Naive thymus-derived CD4-positive, alpha-beta T cell (primary cell): ENCODE measurements at regions not wholly inside any gene's neighbourhood (a gene's known extent, or its start where the extent isn't known, plus 50 kb on each side); places are given as distances from the start of the nearest gene placed in this dataset.

ENCODE experiments used
- ATAC-seq: fragments of 150-1000 bp; cut with Tn5 transposase; 2 replicates; pipeline ENCODE4 v1.10.0; 2021; ENCODE audit warnings: mild to moderate bottlenecking, moderate library complexity
- CTCF ChIA-PET: fragments of 350-600 bp; sonication (Branson Sonifier 250); formaldehyde crosslinking; loops from one replicate; lab custom pipeline; 2021; ENCODE audit warnings: antibody characterized with exemption; lab: Charles Lee
- POLR2A ChIA-PET: fragments of 350-600 bp; sonication (Branson Sonifier 250); formaldehyde crosslinking; loops from one replicate; lab custom pipeline; 2021; ENCODE audit warnings: antibody characterized with exemption, inconsistent platforms; lab: Charles Lee
- DNase-seq, 9 donors: peaks; one replicate each; pipeline versions ENCODE4 v3.0.0 to v3.0.0-alpha.2; 2020 to 2022; ENCODE audit warnings: mixed read lengths in 1 of 9
- H3K27ac ChIP-seq: one replicate; pipeline ENCODE4 v1.7.0; 2013; ENCODE audit warnings: mild to moderate bottlenecking, low read depth, low read length, moderate library complexity
- H3K27me3 ChIP-seq, 2 donors: one replicate each; pipeline ENCODE4 v1.7.0; 2013; ENCODE audit warnings: low read length in 2 of 2, mild to moderate bottlenecking in 2 of 2, moderate library complexity in 2 of 2; ENCODE audit not compliant: control insufficient read depth in 2 of 2, insufficient read depth in 2 of 2
- H3K36me3 ChIP-seq, 3 experiments: 1 replicate in 2 of 3; 2 replicates in 1 of 3; pipeline ENCODE4 v1.7.0; 2013; ENCODE audit warnings: low read length in 3 of 3, mild to moderate bottlenecking in 3 of 3, moderate library complexity in 1 of 3; ENCODE audit not compliant: insufficient read depth in 3 of 3, control insufficient read depth in 2 of 3
- H3K4me1 ChIP-seq, 2 donors: one replicate each; pipeline ENCODE4 v1.7.0; 2013; ENCODE audit warnings: low read length in 2 of 2, mild to moderate bottlenecking in 2 of 2, moderate library complexity in 1 of 2; ENCODE audit not compliant: control insufficient read depth in 2 of 2, insufficient read depth in 2 of 2
- H3K4me3 ChIP-seq: 2 replicates; pipeline ENCODE4 v1.7.0; 2013; ENCODE audit warnings: mild to moderate bottlenecking, low read length
- H3K9me3 ChIP-seq, 3 experiments: 1 replicate in 2 of 3; 2 replicates in 1 of 3; pipeline ENCODE4 v1.7.0; 2013; ENCODE audit warnings: low read length in 3 of 3; ENCODE audit not compliant: control insufficient read depth in 2 of 3
- H3K27ac Mint-ChIP-seq, 9 donors: one replicate each; pipeline ENCODE4 v1.8.0; 2020 to 2022; ENCODE audit warnings: mixed read lengths in 9 of 9, mild to moderate bottlenecking in 8 of 9, moderate library complexity in 5 of 9, inconsistent platforms in 2 of 9
- H3K27me3 Mint-ChIP-seq, 5 donors: one replicate each; pipeline ENCODE4 v1.8.0; 2021 to 2022; ENCODE audit warnings: mixed read lengths in 5 of 5, mild to moderate bottlenecking in 1 of 5
- H3K36me3 Mint-ChIP-seq, 5 donors: one replicate each; pipeline ENCODE4 v1.8.0; 2020 to 2022; ENCODE audit warnings: mixed read lengths in 5 of 5, mild to moderate bottlenecking in 3 of 5, inconsistent platforms in 1 of 5
- H3K4me1 Mint-ChIP-seq, 7 donors: one replicate each; pipeline ENCODE4 v1.8.0; 2020 to 2022; ENCODE audit warnings: mixed read lengths in 7 of 7, mild to moderate bottlenecking in 3 of 7, inconsistent platforms in 1 of 7
- H3K4me3 Mint-ChIP-seq, 10 donors: one replicate each; pipeline ENCODE4 v1.8.0; 2020 to 2022; ENCODE audit warnings: mild to moderate bottlenecking in 10 of 10, mixed read lengths in 10 of 10, moderate library complexity in 6 of 10, inconsistent platforms in 2 of 10
- H3K9me3 Mint-ChIP-seq, 11 donors: one replicate each; pipeline ENCODE4 v1.8.0; 2020 to 2022; ENCODE audit warnings: mixed read lengths in 11 of 11, mild to moderate bottlenecking in 4 of 11, inconsistent platforms in 1 of 11, moderate library complexity in 1 of 11
- intact Hi-C, 2 donors: fragments of 100-400 bp; cut with micrococcal nuclease; formaldehyde crosslinking; loops; one replicate each; pipeline ENCODE4 v1.15.1; 2023

- Mint-ChIP-seq H3K4me3 (no peak overlapping the region), H3K9me3 (no peaks in the 10 kb centered on the region), H3K36me3 (peaks cover 11 to 41% (median 24%) of the 10 kb centered on the region in 5 donors), H3K27ac (no peak overlapping the region), H3K4me1 (peaks cover 0 to 13% (median 0%) of the 10 kb centered on the region in 7 donors), H3K27me3 (no peaks in the 10 kb centered on the region)
- Histone ChIP-seq H3K9me3 (no peaks in the 10 kb centered on the region), H3K27ac (no peak overlapping the region), H3K36me3 (peaks cover 0 to 5% (median 0%) of the 10 kb centered on the region in 3 experiments), H3K4me3 (no peak overlapping the region), H3K27me3 (no peaks in the 10 kb centered on the region), H3K4me1 (no peaks in the 10 kb centered on the region)
- ATAC-seq (no peak), DNase-seq (no peak)
- CTCF ChIA-PET = no interaction called here
- intact Hi-C loops = no loop called here
- POLR2A ChIA-PET = interaction anchor here (0.7 kb wide), 1 partner anchor 27 kb away, joined by 3 read pairs; no protein-coding TSS in a partner anchor
Measured at GRCh38 chr14:71665781-71666180, 266.4 kb upstream of the RGS6 start.

GRCh38 chr14:71666571-71667145, 265.6 kb upstream of the RGS6 start:
- H3K27me3 Mint-ChIP-seq = no peaks in the 10 kb centered on the region
- ChIA-PET POLR2A (interaction anchor here (0.7 kb wide), 1 partner anchor 26 kb away, joined by 3 read pairs; no protein-coding TSS in a partner anchor), CTCF (no interaction called here)
- Histone ChIP-seq H3K9me3 (no peaks in the 10 kb centered on the region), H3K27ac (no peak overlapping the region), H3K4me3 (no peak overlapping the region), H3K36me3 (peaks cover 0 to 6% (median 4%) of the 10 kb centered on the region in 3 experiments), H3K27me3 (no peaks in the 10 kb centered on the region), H3K4me1 (no peaks in the 10 kb centered on the region)
- no peak overlapping the region for H3K4me3 Mint-ChIP-seq
- intact Hi-C loops = no loop called here
- H3K36me3 Mint-ChIP-seq = peaks cover 12 to 41% (median 26%) of the 10 kb centered on the region in 5 donors
- H3K9me3 Mint-ChIP-seq = no peaks in the 10 kb centered on the region
- DNase-seq = no peak
- ATAC-seq = no peak
- no peak overlapping the region for H3K27ac Mint-ChIP-seq
- H3K4me1 Mint-ChIP-seq = peaks cover 0 to 22% (median 4%) of the 10 kb centered on the region in 7 donors

- no peaks in the 10 kb centered on the region for H3K9me3 Mint-ChIP-seq
- H3K4me3 Mint-ChIP-seq = no peak overlapping the region
- no peak overlapping the region for H3K4me3 ChIP-seq
- no peak for ATAC-seq
- intact Hi-C loops = no loop called here
- no peaks in the 10 kb centered on the region for H3K4me1 ChIP-seq
- POLR2A ChIA-PET = no interaction called here
- H3K36me3 Mint-ChIP-seq = peaks cover 25 to 46% (median 36%) of the 10 kb centered on the region in 5 donors
- CTCF ChIA-PET = no interaction called here
- H3K9me3 ChIP-seq = no peaks in the 10 kb centered on the region
- H3K27me3 ChIP-seq = no peaks in the 10 kb centered on the region
- H3K27me3 Mint-ChIP-seq = no peaks in the 10 kb centered on the region
- DNase-seq = no peak
- H3K36me3 ChIP-seq = peaks cover 0 to 15% (median 4%) of the 10 kb centered on the region in 3 experiments
- peak overlapping the region in 2 of 9 donors; percentile 27 to 53 for H3K27ac Mint-ChIP-seq
- no peak overlapping the region for H3K27ac ChIP-seq
- H3K4me1 Mint-ChIP-seq = peaks cover 0 to 20% (median 4%) of the 10 kb centered on the region in 7 donors
Measured at GRCh38 chr14:71668186-71668912, 263.9 kb upstream of the RGS6 start.

- CTCF ChIA-PET = no interaction called here
- POLR2A ChIA-PET = no interaction called here
- no peak for ATAC-seq
- Histone ChIP-seq H3K4me1 (no peaks in the 10 kb centered on the region), H3K27ac (no peak overlapping the region), H3K27me3 (no peaks in the 10 kb centered on the region), H3K4me3 (no peak overlapping the region), H3K36me3 (peaks cover 0 to 33% (median 4%) of the 10 kb centered on the region in 3 experiments), H3K9me3 (no peaks in the 10 kb centered on the region)
- no peaks in the 10 kb centered on the region for H3K27me3 Mint-ChIP-seq
- DNase-seq = no peak
- H3K27ac Mint-ChIP-seq = peak overlapping the region in 2 of 9 donors; percentile 51
- H3K36me3 Mint-ChIP-seq = peaks cover 21 to 56% (median 52%) of the 10 kb centered on the region in 5 donors
- intact Hi-C loops = no loop called here
- H3K4me3 Mint-ChIP-seq = no peak overlapping the region
- peaks cover 0 to 18% (median 2%) of the 10 kb centered on the region in 7 donors for H3K4me1 Mint-ChIP-seq
- H3K9me3 Mint-ChIP-seq = peaks cover 0 to 4% (median 0%) of the 10 kb centered on the region in 11 donors
Measured at GRCh38 chr14:71672596-71672995, 259.6 kb upstream of the RGS6 start.

GRCh38 chr14:71675126-71675899, 256.9 kb upstream of the RGS6 start:
- Histone ChIP-seq H3K27me3 (no peaks in the 10 kb centered on the region), H3K27ac (no peak overlapping the region), H3K9me3 (no peaks in the 10 kb centered on the region), H3K4me3 (no peak overlapping the region), H3K4me1 (no peaks in the 10 kb centered on the region), H3K36me3 (peaks cover 0 to 33% (median 4%) of the 10 kb centered on the region in 3 experiments)
- CTCF ChIA-PET = interaction anchor here (0.7 kb wide), 1 partner anchor 534 kb away, joined by 3 read pairs; no protein-coding TSS in a partner anchor
- H3K4me3 Mint-ChIP-seq = no peak overlapping the region
- H3K9me3 Mint-ChIP-seq = peaks cover 0 to 7% (median 0%) of the 10 kb centered on the region in 11 donors
- intact Hi-C loops = no loop called here
- H3K4me1 Mint-ChIP-seq = peaks cover 0 to 14% (median 0%) of the 10 kb centered on the region in 7 donors
- ATAC-seq (no peak), DNase-seq (no peak)
- no peaks in the 10 kb centered on the region for H3K27me3 Mint-ChIP-seq
- peak overlapping the region in 1 of 9 donors; percentile 34 for H3K27ac Mint-ChIP-seq
- POLR2A ChIA-PET = no interaction called here
- H3K36me3 Mint-ChIP-seq = peaks cover 27 to 74% (median 65%) of the 10 kb centered on the region in 5 donors

GRCh38 chr14:71675900-71676287, 256.3 kb upstream of the RGS6 start:
- Histone ChIP-seq H3K27me3 (no peaks in the 10 kb centered on the region), H3K27ac (no peak overlapping the region), H3K4me3 (no peak overlapping the region), H3K9me3 (no peaks in the 10 kb centered on the region), H3K36me3 (peaks cover 0 to 33% (median 4%) of the 10 kb centered on the region in 3 experiments), H3K4me1 (no peaks in the 10 kb centered on the region)
- Mint-ChIP-seq H3K27me3 (no peaks in the 10 kb centered on the region), H3K27ac (no peak overlapping the region), H3K36me3 (peaks cover 27 to 72% (median 68%) of the 10 kb centered on the region in 5 donors), H3K4me3 (no peak overlapping the region), H3K4me1 (peaks cover 0 to 10% (median 0%) of the 10 kb centered on the region in 7 donors), H3K9me3 (peaks cover 0 to 7% (median 0%) of the 10 kb centered on the region in 11 donors)
- no peak for ATAC-seq
- intact Hi-C loops = no loop called here
- no peak for DNase-seq
- ChIA-PET POLR2A (no interaction called here), CTCF (no interaction called here)
